Glomerular endothelial cell (primary cell): ENCODE measurements at regions not wholly inside any gene's neighbourhood (a gene's known extent, or its start where the extent isn't known, plus 50 kb on each side); places are given as distances from the start of the nearest gene placed in this dataset.
A peak's percentile ranks its signal among the peaks of the same experiment; 100 is the strongest.

ENCODE experiments used
- DNase-seq: peaks from one replicate; pipeline ENCODE4 v3.0.0-alpha.2; 2011; ENCODE audit warnings: low read depth, low spot score; ENCODE audit errors: extremely low read depth

GRCh38 chr7:45235905-45236304 lies 78.3 kb downstream of the RAMP3 start:
- no peak for DNase-seq

GRCh38 chr7:45236666-45237065 lies 79.1 kb downstream of the RAMP3 start:
- peak; percentile 22 for DNase-seq

- DNase-seq, result no peak
These were observed 80.3 kb downstream of the RAMP3 start for GRCh38 chr7:45237788-45238461.

GRCh38 chr7:45238806-45239205 lies 81.2 kb downstream of the RAMP3 start:
- DNase-seq, result no peak

GRCh38 chr7:45239486-45239885 lies 81.9 kb downstream of the RAMP3 start:
- no peak for DNase-seq

GRCh38 chr7:45240273-45240771 lies 82.7 kb downstream of the RAMP3 start:
- no peak for DNase-seq

GRCh38 chr7:45240926-45241325 lies 83.3 kb downstream of the RAMP3 start:
- no peak for DNase-seq

GRCh38 chr7:45241339-45242109 lies 83.9 kb downstream of the RAMP3 start:
- no peak for DNase-seq

GRCh38 chr7:45242261-45242660 lies 84.7 kb downstream of the RAMP3 start:
- no peak for DNase-seq

- no peak for DNase-seq
These were observed 85.1 kb downstream of the RAMP3 start for GRCh38 chr7:45242698-45243097.

- no peak for DNase-seq
These were observed 87.4 kb downstream of the RAMP3 start for GRCh38 chr7:45244981-45245380.

- DNase-seq, result no peak
These were observed 88.7 kb downstream of the RAMP3 start for GRCh38 chr7:45246339-45246738.

GRCh38 chr7:45252248-45252647 lies 94.7 kb downstream of the RAMP3 start:
- DNase-seq, result no peak

- no peak for DNase-seq
These were observed 95.3 kb downstream of the RAMP3 start for GRCh38 chr7:45252857-45253256.

GRCh38 chr7:45253368-45253767 lies 95.8 kb downstream of the RAMP3 start:
- DNase-seq, result no peak

- DNase-seq, result no peak
These were observed 97.6 kb downstream of the RAMP3 start for GRCh38 chr7:45255187-45255586.

- no peak for DNase-seq
These were observed 98.7 kb downstream of the RAMP3 start for GRCh38 chr7:45256309-45256708.

GRCh38 chr7:45256775-45257174 lies 99.2 kb downstream of the RAMP3 start:
- DNase-seq, result no peak

GRCh38 chr7:45257284-45257683 lies 99.7 kb downstream of the RAMP3 start:
- DNase-seq, result no peak

GRCh38 chr7:45258533-45259226 lies 101.1 kb downstream of the RAMP3 start:
- no peak for DNase-seq

GRCh38 chr7:45259227-45259596 lies 101.6 kb downstream of the RAMP3 start:
- no peak for DNase-seq
